Glutamatergic neuron (in vitro differentiated cells): ENCODE measurements at regions not wholly inside any gene's neighbourhood (a gene's known extent, or its start where the extent isn't known, plus 50 kb on each side); places are given as distances from the start of the nearest gene placed in this dataset.

Source experiments
- DNase-seq: peaks from one replicate; pipeline ENCODE4 v3.0.0; 2022
- H3K27ac Mint-ChIP-seq: one replicate; pipeline ENCODE4 v1.8.0; 2020; ENCODE audit warnings: mild to moderate bottlenecking, mixed read lengths, inconsistent platforms; ENCODE audit not compliant: unreplicated experiment
- H3K27me3 Mint-ChIP-seq: one replicate; pipeline ENCODE4 v1.8.0; 2020; ENCODE audit warnings: mild to moderate bottlenecking, moderate library complexity, mixed read lengths, inconsistent platforms; ENCODE audit not compliant: unreplicated experiment
- H3K36me3 Mint-ChIP-seq: one replicate; pipeline ENCODE4 v1.8.0; 2020; ENCODE audit warnings: mild to moderate bottlenecking, mixed read lengths, inconsistent platforms; ENCODE audit not compliant: unreplicated experiment
- H3K4me1 Mint-ChIP-seq: one replicate; pipeline ENCODE4 v1.8.0; 2020; ENCODE audit warnings: mild to moderate bottlenecking, low read depth, mixed read lengths, inconsistent platforms; ENCODE audit not compliant: unreplicated experiment
- H3K4me3 Mint-ChIP-seq: one replicate; pipeline ENCODE4 v1.8.0; 2020; ENCODE audit warnings: mild to moderate bottlenecking, mixed read lengths, inconsistent platforms; ENCODE audit not compliant: unreplicated experiment
- H3K9me3 Mint-ChIP-seq: one replicate; pipeline ENCODE4 v1.8.0; 2020; ENCODE audit warnings: mild to moderate bottlenecking, moderate library complexity, mixed read lengths, inconsistent platforms; ENCODE audit not compliant: unreplicated experiment
- TF ChIP-seq, protein P1 (sequence below): fragments of 200-600 bp; sonication (generic); IDR thresholded peaks from one replicate; pipeline ENCODE4 v1.5.0; 2021; ENCODE audit not compliant: partially characterized antibody, unreplicated experiment

- H3K4me1 Mint-ChIP-seq = peaks cover 3% of the 10 kb centered on the region
- TF ChIP-seq, protein P1, sequence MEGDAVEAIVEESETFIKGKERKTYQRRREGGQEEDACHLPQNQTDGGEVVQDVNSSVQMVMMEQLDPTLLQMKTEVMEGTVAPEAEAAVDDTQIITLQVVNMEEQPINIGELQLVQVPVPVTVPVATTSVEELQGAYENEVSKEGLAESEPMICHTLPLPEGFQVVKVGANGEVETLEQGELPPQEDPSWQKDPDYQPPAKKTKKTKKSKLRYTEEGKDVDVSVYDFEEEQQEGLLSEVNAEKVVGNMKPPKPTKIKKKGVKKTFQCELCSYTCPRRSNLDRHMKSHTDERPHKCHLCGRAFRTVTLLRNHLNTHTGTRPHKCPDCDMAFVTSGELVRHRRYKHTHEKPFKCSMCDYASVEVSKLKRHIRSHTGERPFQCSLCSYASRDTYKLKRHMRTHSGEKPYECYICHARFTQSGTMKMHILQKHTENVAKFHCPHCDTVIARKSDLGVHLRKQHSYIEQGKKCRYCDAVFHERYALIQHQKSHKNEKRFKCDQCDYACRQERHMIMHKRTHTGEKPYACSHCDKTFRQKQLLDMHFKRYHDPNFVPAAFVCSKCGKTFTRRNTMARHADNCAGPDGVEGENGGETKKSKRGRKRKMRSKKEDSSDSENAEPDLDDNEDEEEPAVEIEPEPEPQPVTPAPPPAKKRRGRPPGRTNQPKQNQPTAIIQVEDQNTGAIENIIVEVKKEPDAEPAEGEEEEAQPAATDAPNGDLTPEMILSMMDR = no peak
- no peak for DNase-seq
- peaks cover 2% of the 10 kb centered on the region for H3K9me3 Mint-ChIP-seq
- H3K27me3 Mint-ChIP-seq = peaks cover 10% of the 10 kb centered on the region
- no peak overlapping the region for H3K27ac Mint-ChIP-seq
- no peaks in the 10 kb centered on the region for H3K36me3 Mint-ChIP-seq
- H3K4me3 Mint-ChIP-seq = no peak overlapping the region
Measured at GRCh38 chr19:28988066-28988465, 224.9 kb downstream of the UQCRFS1 start.

DNA sequence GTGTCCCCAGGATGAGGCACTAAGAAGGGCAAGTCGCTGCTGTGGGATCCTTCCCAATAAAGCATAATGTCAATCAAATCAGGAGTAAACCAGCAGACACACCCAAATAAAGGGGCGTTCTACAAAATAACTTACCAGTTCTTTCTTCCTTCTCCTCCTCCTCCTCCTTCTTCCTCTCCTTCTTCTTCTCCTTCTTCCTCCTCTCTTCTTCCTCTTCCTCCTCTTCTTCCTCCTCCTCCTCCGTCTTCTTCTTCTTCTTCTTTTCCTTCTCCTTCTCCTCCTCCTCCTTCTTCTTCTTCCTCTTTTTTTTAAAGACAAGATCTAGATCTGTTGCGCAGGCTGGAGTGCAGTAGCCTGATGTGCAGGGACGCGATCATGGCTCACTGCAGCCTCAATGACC is 225.8 kb downstream of the UQCRFS1 start:
- TF ChIP-seq, protein P1 = no peak
- Mint-ChIP-seq H3K36me3 (no peaks in the 10 kb centered on the region), H3K9me3 (peaks cover under 1% of the 10 kb centered on the region)

GRCh38 chr19:28985201-28985600 is 227.8 kb downstream of the UQCRFS1 start:
- TF ChIP-seq, protein P1 = no peak
- Mint-ChIP-seq H3K27me3 (peaks cover 14% of the 10 kb centered on the region), H3K9me3 (no peaks in the 10 kb centered on the region), H3K27ac (no peak overlapping the region), H3K36me3 (no peaks in the 10 kb centered on the region), H3K4me1 (peaks cover 7% of the 10 kb centered on the region), H3K4me3 (no peak overlapping the region)
- no peak for DNase-seq

More for the DNA sequence above, 225.8 kb downstream of the UQCRFS1 start:
- Mint-ChIP-seq H3K27ac (no peak overlapping the region), H3K4me1 (peaks cover 3% of the 10 kb centered on the region), H3K27me3 (peaks cover 14% of the 10 kb centered on the region), H3K4me3 (no peak overlapping the region)
- no peak for DNase-seq

DNA sequence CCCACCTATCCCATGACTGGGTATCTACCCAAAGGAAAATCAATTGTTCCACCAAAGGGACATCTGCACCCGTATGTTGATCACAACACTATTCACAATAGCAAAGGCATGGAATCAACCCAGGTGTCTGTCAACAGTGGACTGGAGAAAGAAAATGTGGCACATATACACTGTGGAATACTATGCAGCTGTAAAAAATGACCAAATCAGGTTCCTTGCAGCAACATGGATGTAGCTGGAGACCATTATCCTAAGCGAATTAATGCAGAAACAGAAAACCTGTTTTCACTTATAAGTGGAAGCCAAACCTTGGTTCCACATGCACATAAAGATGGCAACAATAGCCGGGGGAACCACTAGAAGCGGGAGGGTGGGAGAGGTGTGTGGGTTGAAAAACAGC is 228.6 kb downstream of the UQCRFS1 start:
- no peaks in the 10 kb centered on the region for H3K36me3 Mint-ChIP-seq
- H3K9me3 Mint-ChIP-seq = no peaks in the 10 kb centered on the region
- no peak overlapping the region for H3K27ac Mint-ChIP-seq
- H3K4me1 Mint-ChIP-seq = peaks cover 6% of the 10 kb centered on the region
- TF ChIP-seq, protein P1 = no peak
- DNase-seq = no peak
- H3K4me3 Mint-ChIP-seq = no peak overlapping the region
- H3K27me3 Mint-ChIP-seq = peaks cover 14% of the 10 kb centered on the region

GRCh38 chr19:28983430-28983829 is 229.5 kb downstream of the UQCRFS1 start:
- Mint-ChIP-seq H3K36me3 (no peaks in the 10 kb centered on the region), H3K27ac (no peak overlapping the region), H3K27me3 (peaks cover 11% of the 10 kb centered on the region), H3K9me3 (no peaks in the 10 kb centered on the region), H3K4me3 (no peak overlapping the region), H3K4me1 (peaks cover 6% of the 10 kb centered on the region)
- TF ChIP-seq, protein P1 = no peak
- DNase-seq = no peak
